Brain microvascular endothelial cell (primary cell): ENCODE measurements at regions not wholly inside any gene's neighbourhood (a gene's known extent, or its start where the extent isn't known, plus 50 kb on each side); places are given as distances from the start of the nearest gene placed in this dataset.

ENCODE experiments used
- DNase-seq: peaks from one replicate; pipeline ENCODE4 v3.0.0-alpha.2; 2020
- H3K27ac ChIP-seq: fragments of 250-450 bp; sonication (Bioruptor Pico); 2 replicates; pipeline ENCODE4 v1.5.1; 2020; ENCODE audit warnings: mild to moderate bottlenecking, moderate library complexity
- H3K27me3 ChIP-seq: fragments of 250-450 bp; sonication (Bioruptor Pico); replicated peaks from 2 replicates; pipeline ENCODE4 v1.5.1; 2020; ENCODE audit warnings: mild to moderate bottlenecking
- H3K36me3 ChIP-seq: fragments of 250-450 bp; sonication (Bioruptor Pico); replicated peaks from 2 replicates; pipeline ENCODE4 v1.5.1; 2020; ENCODE audit warnings: mild to moderate bottlenecking
- H3K4me3 ChIP-seq: 2 replicates; pipeline ENCODE4 v1.5.1; 2011; ENCODE audit warnings: low read depth, mild to moderate bottlenecking, control low read depth, low read length, moderate library complexity
- in situ Hi-C: cut with HindIII; loops from 2 replicates; pipeline ENCODE4 v1.10.0; 2017; ENCODE audit warnings: low sequenced_read_pairs, low pct_ligation_motif_present
- TF ChIP-seq, protein P1 (sequence below): IDR thresholded peaks from 2 replicates; pipeline ENCODE4 v1.5.1; 2011; ENCODE audit warnings: low read depth, mild to moderate bottlenecking, moderate library complexity, low read length, control low read depth, inconsistent platforms; ENCODE audit errors: missing control alignments

GRCh38 chr22:48047722-48048500 lies 1285.5 kb downstream of the TBC1D22A start:
- in situ Hi-C loops, result no loop called here
- H3K27ac ChIP-seq, result no peak overlapping the region
- TF ChIP-seq, protein P1, sequence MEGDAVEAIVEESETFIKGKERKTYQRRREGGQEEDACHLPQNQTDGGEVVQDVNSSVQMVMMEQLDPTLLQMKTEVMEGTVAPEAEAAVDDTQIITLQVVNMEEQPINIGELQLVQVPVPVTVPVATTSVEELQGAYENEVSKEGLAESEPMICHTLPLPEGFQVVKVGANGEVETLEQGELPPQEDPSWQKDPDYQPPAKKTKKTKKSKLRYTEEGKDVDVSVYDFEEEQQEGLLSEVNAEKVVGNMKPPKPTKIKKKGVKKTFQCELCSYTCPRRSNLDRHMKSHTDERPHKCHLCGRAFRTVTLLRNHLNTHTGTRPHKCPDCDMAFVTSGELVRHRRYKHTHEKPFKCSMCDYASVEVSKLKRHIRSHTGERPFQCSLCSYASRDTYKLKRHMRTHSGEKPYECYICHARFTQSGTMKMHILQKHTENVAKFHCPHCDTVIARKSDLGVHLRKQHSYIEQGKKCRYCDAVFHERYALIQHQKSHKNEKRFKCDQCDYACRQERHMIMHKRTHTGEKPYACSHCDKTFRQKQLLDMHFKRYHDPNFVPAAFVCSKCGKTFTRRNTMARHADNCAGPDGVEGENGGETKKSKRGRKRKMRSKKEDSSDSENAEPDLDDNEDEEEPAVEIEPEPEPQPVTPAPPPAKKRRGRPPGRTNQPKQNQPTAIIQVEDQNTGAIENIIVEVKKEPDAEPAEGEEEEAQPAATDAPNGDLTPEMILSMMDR, result no peak

DNA sequence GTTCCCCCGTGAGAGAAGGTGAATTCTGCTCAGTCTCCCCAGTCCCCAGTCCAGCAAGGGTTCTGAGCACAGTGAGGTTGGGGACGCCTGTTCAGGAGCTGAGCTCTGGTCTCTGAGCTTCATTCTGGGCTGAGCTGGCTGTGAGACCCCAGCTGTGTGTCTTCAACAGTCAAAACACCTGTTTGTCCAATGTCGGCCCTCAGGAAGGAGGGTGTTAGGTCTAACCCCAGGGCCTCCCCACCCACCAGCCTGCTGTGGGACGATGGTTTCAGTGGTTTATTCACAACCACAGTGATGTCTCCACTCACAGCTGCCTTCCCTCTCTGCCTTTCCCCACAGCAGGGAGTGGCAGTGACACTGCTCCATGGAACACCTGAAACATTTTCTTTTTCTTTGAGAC lies 1282.9 kb downstream of the TBC1D22A start:
- in situ Hi-C loops, result no loop called here
- no peaks in the 10 kb centered on the region for H3K36me3 ChIP-seq
- TF ChIP-seq, protein P1, result no peak
- no peak overlapping the region for H3K4me3 ChIP-seq
- no peaks in the 10 kb centered on the region for H3K27me3 ChIP-seq
- no peak overlapping the region for H3K27ac ChIP-seq
- DNase-seq, result no peak

More at GRCh38 chr22:48047722-48048500, 1285.5 kb downstream of the TBC1D22A start:
- Histone ChIP-seq H3K27me3 (no peaks in the 10 kb centered on the region), H3K36me3 (no peaks in the 10 kb centered on the region), H3K4me3 (no peak overlapping the region)
- no peak for DNase-seq

- Histone ChIP-seq H3K27me3 (no peaks in the 10 kb centered on the region), H3K4me3 (no peak overlapping the region), H3K27ac (no peak overlapping the region), H3K36me3 (no peaks in the 10 kb centered on the region)
- no peak for DNase-seq
- in situ Hi-C loops, result no loop called here
- TF ChIP-seq, protein P1, result no peak
Observed at GRCh38 chr22:48044487-48045060, 1282.1 kb downstream of the TBC1D22A start.

DNA sequence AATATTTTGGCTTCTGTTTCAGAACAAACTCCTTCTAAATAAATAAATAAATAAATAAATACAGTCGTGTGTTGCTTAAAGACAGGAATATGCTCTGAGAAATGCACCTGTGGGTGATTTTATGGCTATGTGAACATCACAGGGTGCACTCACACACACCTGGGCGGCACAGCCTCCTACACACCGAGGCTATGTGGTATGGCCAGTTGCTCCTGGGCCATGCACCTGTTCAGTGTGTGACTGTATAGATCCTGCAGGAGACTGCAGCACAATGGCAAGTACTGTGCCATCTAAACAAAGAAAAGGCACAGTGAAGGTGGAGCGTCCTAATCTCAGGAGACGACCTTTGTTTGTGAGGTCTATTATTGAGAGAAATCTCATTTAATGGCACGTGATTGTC lies 1281.1 kb downstream of the TBC1D22A start:
- no peak for DNase-seq
- Histone ChIP-seq H3K36me3 (no peaks in the 10 kb centered on the region), H3K27ac (no peak overlapping the region), H3K27me3 (no peaks in the 10 kb centered on the region), H3K4me3 (no peak overlapping the region)
- TF ChIP-seq, protein P1, result no peak
- in situ Hi-C loops, result no loop called here

DNA sequence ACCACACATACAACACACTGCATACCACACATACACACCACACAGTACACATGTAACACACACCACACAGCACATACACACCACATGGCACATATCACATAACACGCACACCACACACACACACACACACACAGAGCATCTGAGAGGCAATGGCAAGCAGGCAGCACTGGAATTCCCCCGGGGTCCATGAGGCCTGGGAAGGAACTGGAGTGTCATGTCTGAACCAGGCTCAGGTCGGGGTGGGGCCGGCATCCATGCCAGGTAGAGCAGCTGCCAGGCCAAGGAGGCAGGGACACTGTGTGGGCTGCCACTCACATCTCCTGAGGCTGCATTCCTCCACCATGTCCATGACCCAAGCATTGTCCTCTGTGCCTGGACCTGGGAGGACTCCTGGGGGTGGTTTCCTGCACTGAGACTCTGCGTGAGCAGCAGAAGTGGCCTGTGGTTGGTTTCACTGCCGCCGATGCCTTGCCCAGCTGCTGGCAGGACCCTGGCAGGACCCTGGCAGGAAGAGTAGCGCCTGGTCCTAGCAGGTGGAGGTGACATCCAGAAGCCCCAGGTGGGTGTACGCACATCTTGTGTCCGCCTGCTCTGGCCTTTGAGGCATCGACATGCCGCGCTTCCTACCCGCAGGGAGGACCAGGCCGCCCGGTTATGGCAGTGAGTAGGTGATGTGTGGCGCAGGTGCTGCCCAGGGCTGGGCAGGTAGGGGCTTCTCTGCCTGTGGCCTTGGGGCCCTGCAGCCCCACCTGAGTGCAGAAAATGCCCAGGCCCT lies 1280.4 kb downstream of the TBC1D22A start:
- Histone ChIP-seq H3K36me3 (no peaks in the 10 kb centered on the region), H3K27me3 (no peaks in the 10 kb centered on the region), H3K27ac (no peak overlapping the region), H3K4me3 (no peak overlapping the region)
- in situ Hi-C loops, result no loop called here
- TF ChIP-seq, protein P1, result no peak
- no peak for DNase-seq
